ENCODE measurements at regions not wholly inside any gene's neighbourhood (a gene's known extent, or its start where the extent isn't known, plus 50 kb on each side); places are given as distances from the start of the nearest gene placed in this dataset.
"Not testable (repeated sequence)": the region's sequence is repeated elsewhere in the genome, so short reads cannot be mapped to it uniquely, and the experiment has no call there.

- DNase-seq (no peak), ATAC-seq (ENCODE audit: poor library complexity) (no peak)
- intact Hi-C loops (cut with DNase I) = no loop called here
These were observed 167.0 kb upstream of the ZC3H15 start for GRCh38 chr2:186319105-186319504.

DNA sequence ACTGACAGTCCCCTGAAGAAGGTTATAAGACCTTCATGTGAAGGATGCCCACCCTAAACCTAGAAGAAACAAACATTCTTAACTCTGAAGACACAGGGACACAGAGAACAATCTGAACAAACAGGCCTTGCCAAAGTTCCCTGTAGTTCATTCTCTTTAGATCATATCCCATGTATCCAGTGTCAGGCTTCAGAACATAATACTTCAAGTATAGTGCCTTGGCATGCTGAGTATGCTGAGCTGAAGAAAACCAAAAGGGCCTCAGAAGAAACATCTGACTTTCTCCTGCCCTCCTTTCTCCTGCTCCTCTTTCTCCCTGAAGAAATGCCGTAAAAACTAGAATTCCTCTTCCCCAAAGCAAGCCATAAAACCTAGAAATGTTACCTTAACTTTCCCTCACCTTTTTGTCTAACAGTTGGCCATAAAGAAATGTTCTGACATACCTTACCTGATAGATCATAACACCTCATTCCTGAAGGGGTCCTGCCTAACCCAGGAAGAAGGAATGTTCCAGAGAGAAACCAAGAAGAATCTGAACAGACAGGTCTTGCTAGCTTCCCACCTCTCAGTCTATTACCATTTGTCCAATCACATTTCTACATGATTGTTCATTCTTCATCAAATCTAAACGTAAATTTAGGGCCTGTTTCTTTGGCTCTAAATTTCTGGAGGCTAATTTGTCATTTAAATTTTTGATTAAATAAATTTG, 160.1 kb upstream of the ZC3H15 start:
- no peak for ATAC-seq (ENCODE audit: poor library complexity)
- intact Hi-C loops (cut with DNase I) = no loop called here
- DNase-seq = no peak

GRCh38 chr2:186327251-186327868, 158.7 kb upstream of the ZC3H15 start:
- intact Hi-C loops (cut with DNase I) = no loop called here
- ATAC-seq (ENCODE audit: poor library complexity) = no peak
- no peak for DNase-seq

GRCh38 chr2:186328838-186329237, 157.2 kb upstream of the ZC3H15 start:
- ATAC-seq (ENCODE audit: poor library complexity) (no peak), DNase-seq (no peak)
- intact Hi-C loops (cut with DNase I) = no loop called here

DNA sequence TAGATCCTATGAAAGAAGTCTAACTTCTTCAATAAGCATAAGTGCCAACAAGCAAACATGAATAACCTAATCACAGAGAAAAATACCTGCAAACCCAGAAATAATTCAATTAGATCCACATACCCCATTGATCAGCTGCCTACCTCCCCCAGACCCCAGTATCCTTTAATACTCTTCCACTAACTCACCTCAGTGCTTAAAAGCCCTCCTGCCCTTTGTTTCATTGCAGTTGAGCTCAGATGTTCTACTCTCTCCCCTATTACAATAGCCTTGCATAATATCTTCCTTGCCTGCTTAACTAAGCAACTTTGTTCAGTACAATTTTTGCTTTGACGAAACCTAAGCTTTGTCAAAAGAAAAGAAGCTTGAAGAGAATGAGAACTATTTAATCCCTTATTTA, 156.0 kb upstream of the ZC3H15 start:
- DNase-seq (no peak), ATAC-seq (ENCODE audit: poor library complexity) (no peak)
- intact Hi-C loops (cut with DNase I) = no loop called here

DNA sequence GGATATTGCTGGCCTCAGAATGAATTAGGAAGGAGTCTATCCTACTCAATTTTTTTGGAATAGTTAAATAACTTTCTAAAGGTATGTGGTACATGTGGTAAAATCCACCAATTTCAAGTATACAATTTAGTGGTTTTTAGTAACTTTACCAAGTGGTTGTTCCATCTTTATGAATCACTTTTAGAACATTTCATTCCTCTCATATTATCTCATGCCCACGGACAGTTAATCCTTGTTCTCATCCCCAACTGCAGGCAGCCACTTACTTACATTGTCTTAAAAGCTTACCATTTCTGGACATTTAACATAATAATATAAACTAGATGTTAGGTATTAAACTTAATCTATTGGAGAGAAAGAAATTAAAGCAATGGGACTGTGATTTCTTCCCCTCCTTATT, 146.3 kb upstream of the ZC3H15 start:
- DNase-seq (no peak), ATAC-seq (ENCODE audit: poor library complexity) (no peak)
- intact Hi-C loops (cut with DNase I) = no loop called here

- ATAC-seq (ENCODE audit: poor library complexity) (no peak), DNase-seq (no peak)
- intact Hi-C loops (cut with DNase I) = no loop called here
These were observed 144.0 kb upstream of the ZC3H15 start for GRCh38 chr2:186342029-186342428.

DNA sequence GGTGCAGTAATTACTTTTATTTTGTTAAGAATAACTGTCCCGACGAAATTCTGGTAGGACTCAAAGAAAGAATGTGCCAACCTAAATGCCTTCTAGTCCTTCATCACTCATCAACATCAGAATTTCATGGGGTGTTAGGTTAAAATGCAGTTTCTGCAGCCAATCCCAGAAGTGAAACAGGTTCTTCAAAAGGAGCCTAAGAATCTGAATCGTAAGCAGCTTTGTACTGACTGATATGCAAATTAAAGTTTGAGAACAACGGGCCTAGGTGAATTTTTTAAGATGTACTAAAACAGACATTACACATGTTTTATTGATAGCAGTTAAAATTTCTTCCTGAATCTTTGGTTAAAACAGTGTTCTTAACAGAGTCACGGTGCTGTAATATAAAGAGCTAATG, 140.3 kb upstream of the ZC3H15 start:
- intact Hi-C loops (cut with DNase I) = no loop called here
- no peak for DNase-seq
- ATAC-seq (ENCODE audit: poor library complexity) = no peak

DNA sequence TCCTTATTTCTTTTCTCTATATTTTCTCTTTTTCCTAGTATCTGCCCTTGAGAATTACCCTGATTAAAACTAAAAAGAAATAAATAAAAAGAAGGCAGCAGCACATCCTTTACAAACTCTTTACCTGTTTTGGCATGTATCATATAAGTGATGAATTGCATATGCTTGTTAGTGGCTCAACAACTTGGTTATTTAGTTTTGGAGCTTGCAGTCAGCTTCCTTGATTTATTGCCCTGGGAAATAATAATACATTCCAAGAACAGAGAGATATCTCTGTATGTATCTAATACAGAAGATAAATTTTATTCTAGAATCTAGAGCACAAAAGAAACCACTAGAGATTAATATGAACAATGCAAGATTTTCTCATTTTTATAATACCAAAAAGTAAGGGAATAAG, 139.8 kb upstream of the ZC3H15 start:
- intact Hi-C loops (cut with DNase I) = no loop called here
- ATAC-seq (ENCODE audit: poor library complexity) (no peak), DNase-seq (no peak)

GRCh38 chr2:186347472-186347871, 138.6 kb upstream of the ZC3H15 start:
- ATAC-seq (ENCODE audit: poor library complexity) = no peak
- DNase-seq = no peak
- intact Hi-C loops (cut with DNase I) = no loop called here

- intact Hi-C loops (cut with DNase I) = no loop called here
- no peak for ATAC-seq (ENCODE audit: poor library complexity)
- DNase-seq = no peak
These were observed 137.9 kb upstream of the ZC3H15 start for GRCh38 chr2:186348200-186348599.

DNA sequence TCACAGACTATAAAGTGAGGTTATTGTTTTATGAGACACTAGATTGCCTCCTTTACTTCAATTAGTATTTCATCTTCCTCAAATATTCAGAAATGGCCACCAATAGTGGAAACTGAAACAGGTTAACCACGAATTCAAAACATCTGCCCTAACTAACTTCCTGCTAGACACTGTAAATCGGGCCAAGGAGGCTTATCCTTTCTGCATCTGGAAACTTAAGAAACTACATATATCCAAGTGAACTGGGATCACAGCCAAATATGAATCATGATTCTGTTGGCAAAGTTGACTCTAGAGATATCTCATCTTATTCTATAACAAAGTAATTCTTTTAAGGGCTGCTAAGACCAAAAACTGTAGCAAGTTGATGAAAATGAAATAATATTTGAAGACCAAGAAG, 136.6 kb upstream of the ZC3H15 start:
- ATAC-seq (ENCODE audit: poor library complexity) = no peak

GRCh38 chr2:186354160-186354559, 131.9 kb upstream of the ZC3H15 start:
- DNase-seq; ATAC-seq (ENCODE audit: poor library complexity); intact Hi-C loops (cut with DNase I): not testable (repeated sequence)

More for the DNA sequence above, 136.6 kb upstream of the ZC3H15 start:
- DNase-seq = no peak
- intact Hi-C loops (cut with DNase I) = no loop called here

DNA sequence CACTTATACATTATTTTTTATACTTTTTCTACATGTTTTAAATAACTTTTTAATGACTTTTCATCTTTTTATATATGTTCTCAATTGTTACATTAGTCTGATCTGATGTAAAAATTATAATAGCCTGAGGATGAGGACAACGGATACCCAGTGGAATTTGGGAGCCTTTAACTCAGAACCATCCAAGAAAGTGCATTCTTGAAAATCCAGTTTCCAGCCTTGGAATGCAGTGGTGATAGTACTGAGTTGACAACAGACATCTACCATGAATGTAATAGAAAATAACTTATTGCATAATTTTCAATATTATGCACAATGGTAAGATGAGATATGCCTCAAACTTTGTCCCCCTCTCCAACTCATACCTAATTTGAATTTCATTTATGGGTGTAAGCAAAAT, 120.7 kb upstream of the ZC3H15 start:
- DNase-seq (no peak), ATAC-seq (ENCODE audit: poor library complexity) (no peak)
- intact Hi-C loops (cut with DNase I) = no loop called here

- ATAC-seq (ENCODE audit: poor library complexity) = no peak
- DNase-seq = no peak
- intact Hi-C loops (cut with DNase I) = no loop called here
These were observed 107.0 kb upstream of the ZC3H15 start for GRCh38 chr2:186379052-186379451.

DNA sequence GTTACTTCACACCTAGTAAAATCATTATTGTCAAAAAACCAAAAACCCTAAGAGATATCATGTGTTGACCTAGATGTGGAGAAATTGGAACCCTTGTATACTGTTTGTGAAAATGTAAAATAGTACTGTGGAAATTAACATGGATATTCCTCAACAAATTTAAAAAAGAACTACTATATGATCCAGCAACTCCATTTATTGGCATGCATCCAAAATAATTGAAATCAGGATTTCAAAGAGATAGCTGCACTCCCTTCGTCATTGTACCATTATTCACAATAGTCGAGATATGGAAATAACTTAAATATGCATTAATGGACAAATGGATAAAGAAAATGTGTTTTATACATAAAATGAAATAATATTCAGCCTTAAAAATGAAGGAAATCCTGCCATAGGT, 105.3 kb upstream of the ZC3H15 start:
- ATAC-seq (ENCODE audit: poor library complexity) = no peak
- DNase-seq = no peak
- intact Hi-C loops (cut with DNase I) = no loop called here

- ATAC-seq (ENCODE audit: poor library complexity) (no peak), DNase-seq (no peak)
- intact Hi-C loops (cut with DNase I) = no loop called here
These were observed 104.5 kb upstream of the ZC3H15 start for GRCh38 chr2:186381573-186381972.

DNA sequence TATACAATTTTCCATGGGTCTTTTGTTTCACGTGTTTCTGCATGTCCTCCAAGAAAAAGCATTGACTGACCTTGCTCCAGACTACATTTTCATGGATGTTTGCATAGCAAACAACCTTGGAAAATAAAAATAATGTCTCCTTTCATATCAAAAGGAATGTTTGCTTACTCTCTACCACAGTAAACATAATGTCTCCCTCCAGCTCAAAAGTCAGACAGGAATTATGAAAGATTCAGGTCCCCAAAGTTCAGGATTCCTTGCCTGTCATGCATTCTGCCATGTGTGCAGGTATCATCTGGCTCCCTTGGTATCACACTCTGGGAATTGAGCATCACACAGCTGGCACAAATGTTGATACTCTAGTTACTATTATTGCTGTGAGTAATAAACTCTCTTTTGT, 103.1 kb upstream of the ZC3H15 start:
- DNase-seq (no peak), ATAC-seq (ENCODE audit: poor library complexity) (no peak)
- intact Hi-C loops (cut with DNase I) = no loop called here

DNA sequence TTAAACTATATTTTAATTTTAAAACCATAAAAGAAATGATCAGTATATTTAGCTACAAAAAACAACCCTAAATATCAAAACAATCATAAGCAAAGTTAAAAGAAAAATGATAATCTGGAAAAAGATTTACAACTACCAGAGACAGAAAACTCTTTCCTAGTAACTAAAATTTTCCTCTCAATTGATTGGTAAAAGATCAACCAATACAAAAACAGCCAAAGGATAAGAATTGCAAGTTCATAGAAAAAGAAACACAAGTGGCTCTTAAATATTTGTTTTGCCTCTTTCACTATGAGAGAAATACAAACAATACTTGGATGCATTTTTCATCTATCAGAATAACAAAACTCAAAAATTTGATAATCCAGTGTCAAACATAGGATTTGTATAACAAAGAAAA, 101.8 kb upstream of the ZC3H15 start:
- intact Hi-C loops (cut with DNase I) = no loop called here
- DNase-seq = no peak
- no peak for ATAC-seq (ENCODE audit: poor library complexity)

- ATAC-seq (ENCODE audit: poor library complexity); DNase-seq; intact Hi-C loops (cut with DNase I): not testable (repeated sequence)
These were observed 100.3 kb upstream of the ZC3H15 start for GRCh38 chr2:186385638-186386201.

Measured in Right ventricle myocardium superior (tissue), 1 donor.